NCI-H2107 treated with DMSO at 0.1 percent for 48 hours (cell line): ENCODE measurements at regions not wholly inside any gene's neighbourhood (a gene's known extent, or its start where the extent isn't known, plus 50 kb on each side); places are given as distances from the start of the nearest gene placed in this dataset.

Experiments used
- DNase-seq: peaks from one replicate; lab custom pipeline; 2025; ENCODE audit not compliant: unreplicated experiment; lab: John Stamatoyannopoulos, UW

DNA sequence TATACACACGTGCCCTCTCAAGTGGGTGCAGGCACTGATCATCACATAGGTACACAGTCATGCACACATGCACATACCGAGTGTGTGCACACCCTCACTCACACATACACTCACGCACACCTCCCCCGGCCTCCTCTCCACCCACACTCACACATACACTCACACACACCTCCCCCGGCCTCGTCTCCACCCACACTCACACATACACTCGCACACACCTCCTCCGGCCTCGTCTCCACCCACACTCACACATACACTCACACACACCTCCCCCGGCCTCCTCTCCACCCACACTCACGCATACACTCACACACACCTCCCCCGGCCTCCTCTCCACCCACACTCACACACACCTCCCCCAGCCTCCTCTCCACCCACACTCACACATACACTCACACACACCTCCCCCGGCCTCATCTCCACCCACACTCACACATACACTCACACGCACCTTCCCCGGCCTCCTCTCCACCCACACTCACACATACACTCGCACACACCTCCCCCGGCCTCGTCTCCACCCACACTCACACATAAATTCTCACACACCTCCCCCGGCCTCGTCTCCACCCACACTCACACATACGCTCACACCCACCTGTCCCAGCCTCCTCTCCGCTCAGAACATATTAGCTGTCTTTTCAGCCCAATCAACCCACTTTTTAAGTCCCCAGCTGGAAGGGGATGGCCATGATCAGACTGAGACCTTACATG, 105.2 kb upstream of the VSTM2B start:
- no peak for DNase-seq

DNA sequence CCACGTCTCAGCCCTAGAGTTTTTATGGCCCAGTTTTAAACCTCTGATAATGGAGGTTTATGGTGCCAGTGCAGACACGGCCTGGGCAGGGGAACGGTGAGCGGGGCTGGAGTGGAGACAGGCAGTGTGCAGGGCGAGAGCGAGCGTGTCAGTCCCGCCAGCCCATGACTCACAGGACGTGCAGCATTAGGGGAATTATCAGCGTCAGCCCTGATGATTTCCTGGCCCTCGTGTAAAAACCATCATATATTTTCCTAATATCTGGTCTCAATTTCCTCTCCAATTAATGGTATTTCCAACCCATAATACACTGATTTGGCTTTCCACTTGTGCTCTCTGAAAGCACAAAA, 104.6 kb upstream of the VSTM2B start:
- DNase-seq = no peak

DNA sequence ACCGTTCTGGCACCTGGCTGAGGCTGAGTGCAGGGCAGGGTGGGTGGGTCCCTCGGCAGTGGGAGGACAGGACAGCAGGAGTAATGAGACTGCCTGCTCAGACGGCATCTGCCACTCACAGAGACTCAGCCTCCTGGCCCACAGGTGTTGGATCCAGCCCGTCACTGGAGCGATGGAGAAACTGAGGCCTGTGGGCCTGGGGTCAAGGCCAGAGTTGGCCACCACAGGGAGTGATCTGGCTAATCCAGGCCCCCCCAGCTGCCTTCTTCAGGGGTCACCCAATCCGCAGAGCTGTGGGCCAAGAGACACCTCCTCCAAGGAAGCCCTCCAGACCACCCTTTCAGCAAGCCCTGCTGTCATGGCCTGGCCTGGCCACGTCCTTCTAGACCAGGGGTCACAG, 103.7 kb upstream of the VSTM2B start:
- no peak for DNase-seq

DNA sequence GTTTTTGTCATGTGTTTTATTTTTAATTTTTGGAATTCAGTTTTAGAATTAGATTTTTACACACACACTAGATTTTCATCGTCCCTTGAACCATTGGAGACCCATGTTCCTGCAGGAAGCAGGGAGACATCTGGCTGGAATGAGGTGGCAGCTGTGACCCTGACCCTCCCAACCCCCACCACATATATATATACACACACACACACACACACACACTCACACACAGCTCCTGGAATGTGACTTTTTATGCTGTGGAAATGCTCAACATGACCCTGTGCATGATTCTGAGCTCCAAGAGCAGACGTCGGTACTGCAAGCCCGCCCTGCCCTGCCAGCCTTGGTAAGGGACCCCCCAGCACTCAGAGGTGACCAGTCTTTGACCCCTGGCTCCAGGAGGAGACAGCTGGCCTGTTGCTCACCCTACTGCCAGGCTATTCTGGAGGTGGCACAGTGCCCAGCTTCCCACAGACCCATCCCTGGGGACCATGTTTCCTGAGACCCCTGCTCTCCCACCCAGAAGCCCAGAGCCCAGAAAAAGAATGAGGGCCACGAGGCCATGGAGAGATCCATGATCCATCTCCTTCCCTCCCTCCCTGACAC, 103.2 kb upstream of the VSTM2B start:
- DNase-seq = no peak

DNA sequence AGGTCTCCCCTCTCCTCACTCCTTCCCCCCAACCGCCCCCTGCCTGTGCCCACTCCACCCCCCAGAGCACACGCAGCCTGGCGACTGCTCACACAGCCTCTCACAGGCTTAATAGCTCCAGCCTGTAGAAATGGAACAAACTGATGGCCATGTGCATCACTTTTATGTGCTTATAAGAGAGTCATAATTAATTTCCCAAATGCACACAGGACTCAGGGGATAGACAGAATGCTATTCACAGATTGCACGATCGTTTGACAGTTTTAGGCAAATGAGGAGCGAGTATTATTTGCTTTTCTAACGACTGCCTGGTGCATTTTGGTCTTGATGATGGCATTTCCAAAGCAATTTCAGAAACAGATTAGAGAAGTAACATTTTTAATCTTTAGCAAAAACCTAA, 97.7 kb upstream of the VSTM2B start:
- DNase-seq = no peak

DNA sequence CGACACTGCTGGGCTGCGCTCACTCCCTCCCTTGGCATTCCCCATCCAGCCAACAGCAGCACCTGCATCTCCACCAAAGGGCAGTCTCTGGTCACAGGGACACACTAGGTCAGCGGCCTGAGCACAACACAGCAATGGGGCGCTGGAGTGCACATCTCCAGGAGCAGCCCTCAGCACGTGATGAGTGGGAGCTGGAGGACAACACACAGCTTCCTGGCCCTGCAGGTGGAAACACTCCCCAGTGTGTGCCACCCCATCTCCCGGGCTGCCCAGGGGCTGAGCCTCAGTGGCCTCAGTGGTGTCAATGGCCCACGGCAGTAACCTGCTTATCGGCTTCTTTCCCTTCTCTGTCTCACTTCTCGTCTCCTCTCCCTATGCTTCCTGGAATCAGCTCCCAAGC, 96.8 kb upstream of the VSTM2B start:
- no peak for DNase-seq

DNA sequence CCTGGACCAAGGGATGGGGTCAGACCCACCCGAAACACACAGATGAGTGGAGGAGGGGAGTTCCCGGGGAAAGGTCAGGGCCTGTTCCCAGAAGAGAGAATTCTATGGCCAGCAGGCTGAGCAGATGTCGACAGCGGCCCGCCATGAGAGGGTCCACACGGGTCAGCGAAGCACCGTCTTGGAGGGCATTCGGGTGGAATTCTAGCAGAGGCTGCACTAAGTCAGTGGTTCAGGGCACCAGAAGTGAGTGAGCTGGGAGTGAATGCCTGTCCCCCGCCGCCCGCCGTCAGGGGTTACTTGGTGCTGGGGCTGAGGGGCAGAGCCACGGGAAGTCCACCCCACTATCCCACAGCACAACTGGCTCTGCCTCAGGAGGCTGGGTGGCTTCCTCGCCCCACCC, 96.2 kb upstream of the VSTM2B start:
- no peak for DNase-seq

DNA sequence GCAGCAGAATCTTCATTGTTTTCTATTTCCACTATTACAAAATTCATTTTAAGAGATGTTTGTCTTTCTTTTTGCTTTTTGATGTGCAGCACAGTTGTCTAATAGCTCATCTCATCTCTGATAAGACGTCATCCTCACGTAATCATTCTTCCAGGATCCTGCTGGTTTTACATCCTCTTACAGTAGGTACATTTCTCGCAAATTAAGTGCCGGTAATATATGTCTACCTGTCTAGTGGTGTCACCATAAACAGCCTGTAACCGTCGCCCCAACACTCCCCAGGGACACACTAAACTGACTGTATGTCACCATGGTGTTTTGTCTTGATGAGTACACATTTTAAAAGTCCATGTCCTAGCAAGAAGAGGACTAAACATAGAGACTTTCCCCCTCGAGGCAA, 94.5 kb upstream of the VSTM2B start:
- DNase-seq = no peak

DNA sequence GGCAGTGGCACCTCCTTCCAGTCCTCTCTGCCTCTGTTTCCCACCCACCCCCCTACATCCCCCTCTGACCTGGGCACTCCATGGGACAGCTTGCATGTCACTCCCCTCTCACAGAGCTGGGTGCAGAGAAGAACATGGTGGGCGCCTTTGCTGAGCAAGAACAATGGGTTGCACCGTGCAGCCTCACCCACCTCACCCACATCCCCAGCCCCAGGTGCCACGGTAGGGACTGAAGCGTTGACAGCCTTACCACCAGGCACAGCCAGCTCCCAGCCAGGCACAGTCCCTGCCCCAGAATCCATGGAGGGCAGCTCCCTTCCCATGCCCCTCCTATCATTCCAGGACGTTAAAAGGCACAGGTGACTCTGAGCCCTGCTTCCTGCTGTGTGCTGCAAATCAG, 93.1 kb upstream of the VSTM2B start:
- DNase-seq = no peak

DNA sequence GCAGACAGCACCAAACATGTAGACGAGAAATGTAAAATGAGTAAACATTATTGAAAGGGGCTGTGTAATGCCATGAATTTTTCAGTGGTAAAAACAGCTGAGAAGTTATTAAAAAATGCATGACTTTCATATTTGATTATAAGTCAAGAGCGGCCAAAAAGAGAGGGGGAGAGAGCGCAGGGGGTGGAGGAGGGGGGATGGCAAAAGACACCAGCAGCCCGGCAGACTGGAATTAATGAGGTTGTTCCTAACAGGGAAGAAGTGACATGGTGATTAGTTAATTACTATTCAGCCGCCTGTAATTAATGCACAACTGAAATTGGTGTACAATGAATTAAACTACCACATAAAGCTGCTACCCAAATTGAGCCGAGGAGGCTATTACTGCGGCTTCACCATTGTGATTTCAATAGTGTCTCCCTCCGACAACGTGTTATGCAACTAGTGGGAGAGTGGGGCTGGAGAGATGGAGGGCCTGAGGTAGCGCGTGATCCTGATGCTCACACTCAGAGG, 89.1 kb upstream of the VSTM2B start:
- no peak for DNase-seq

DNA sequence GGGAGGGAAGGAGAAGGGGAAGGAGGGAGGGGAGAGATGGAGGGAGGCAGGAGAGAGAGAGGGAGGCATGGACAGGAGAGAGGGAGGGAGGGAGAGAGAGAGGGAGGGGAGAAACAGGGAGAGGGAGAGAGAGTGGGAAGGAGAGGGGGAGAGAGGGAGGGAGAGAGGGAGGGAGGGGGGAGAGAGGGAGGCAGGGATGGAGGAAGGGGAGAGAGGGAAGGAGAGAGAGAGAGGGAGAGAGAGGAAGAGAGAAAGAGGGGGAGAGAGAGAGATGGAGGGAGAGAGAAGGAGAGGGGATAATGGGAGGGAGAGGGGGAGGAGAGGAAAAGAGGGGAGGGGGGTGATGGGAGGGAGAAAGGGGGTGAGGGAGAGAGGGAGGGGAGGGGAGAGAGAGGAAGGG, 86.8 kb upstream of the VSTM2B start:
- no peak for DNase-seq

DNA sequence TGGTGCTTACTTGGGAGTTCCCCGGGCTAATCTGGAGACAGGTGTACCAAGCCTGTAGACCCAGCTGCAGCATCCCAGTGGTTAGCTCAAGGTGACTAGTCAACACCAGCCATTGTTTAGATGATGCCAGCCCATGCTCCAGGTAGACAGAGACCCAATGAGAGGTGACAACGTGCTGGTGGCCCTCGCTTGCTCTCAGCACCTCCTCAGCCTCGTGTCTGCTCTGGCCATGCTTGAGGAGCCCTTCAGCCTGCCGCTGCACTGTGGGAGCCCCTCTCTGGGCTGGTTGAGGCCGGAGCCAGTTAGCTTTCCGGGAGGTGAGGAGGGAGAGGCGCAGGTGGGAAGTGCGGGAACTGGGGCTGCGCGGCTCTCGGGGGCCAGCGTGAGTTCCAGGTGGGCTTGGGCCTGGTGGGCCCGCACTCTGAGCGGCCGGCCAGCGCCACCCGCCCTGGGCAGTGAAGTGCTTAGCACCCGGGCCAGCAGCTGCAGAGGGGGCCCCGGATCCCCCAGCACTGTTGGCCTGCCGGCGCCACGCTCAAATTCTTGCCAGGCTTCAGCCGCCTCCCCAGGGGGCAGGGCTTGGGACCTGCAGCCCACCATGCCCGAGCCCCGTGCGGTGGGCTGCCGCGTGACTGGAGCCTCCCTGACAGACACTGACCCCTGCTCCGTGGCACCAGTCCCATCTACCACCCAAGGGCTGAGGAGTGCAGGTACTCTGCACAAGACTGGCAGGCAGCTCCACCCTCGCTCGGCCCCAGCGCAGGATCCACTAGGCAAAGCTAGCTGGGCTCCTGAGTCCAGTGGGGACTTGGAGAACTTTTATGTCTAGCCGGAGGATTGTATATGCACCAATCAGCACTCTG, 85.9 kb upstream of the VSTM2B start:
- DNase-seq = no peak

DNA sequence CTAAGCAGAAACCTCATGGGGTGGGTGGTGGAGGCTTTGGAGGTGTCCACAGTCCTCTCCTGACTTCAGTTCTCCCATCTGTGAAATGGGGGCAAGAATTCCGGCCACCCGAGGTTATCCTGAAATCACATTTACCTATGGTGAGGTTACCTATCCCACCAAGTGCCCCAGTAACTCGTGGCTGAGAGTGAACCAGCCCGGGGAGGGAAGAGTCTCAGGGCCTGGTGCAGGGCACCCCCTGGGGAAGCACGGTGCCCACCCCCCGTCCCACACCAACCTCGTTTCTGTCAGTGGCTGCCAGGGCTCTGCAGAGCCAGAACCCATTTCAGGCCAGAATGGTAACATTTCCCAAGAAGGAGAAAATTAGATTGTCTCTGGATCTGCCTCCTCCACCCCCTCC, 83.7 kb upstream of the VSTM2B start:
- no peak for DNase-seq

DNA sequence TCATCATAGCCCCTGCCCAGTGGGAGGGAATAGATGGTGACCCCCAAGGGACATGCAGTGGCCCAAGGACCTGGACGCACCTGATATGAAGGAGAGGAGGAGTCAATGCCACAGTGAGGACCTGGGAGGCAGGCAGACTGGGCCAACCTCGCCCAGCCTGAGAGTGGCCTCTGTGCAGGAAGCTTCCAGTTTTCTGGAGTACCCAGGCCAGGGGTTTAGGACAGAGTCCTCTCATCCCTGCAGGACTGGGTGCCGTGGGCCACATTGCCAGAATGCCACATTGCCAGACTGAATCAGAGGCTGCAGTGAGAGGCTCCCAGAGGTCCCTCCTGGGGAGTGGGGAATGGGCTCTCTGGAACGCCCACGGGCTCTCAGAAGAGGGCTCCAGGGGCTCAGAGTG, 82.9 kb upstream of the VSTM2B start:
- no peak for DNase-seq

DNA sequence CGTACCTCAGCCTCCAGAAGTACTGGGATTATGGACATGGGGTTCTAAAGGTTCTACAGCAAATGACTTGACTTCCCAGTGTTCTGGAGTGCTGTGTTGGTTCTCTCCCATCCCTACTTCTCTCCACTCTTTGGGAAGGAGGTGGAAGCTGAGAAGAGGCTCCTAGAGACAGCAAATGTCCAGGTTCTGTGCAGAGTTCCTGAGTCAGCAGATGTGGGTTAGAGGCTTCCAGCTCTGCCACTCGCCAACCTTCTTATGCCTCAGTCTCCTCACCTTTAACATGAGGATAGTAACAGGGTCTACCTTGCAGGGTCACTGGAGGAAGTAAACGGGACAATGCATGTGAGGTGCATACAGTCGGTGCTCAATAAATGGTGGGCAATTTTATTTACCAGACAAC, 80.5 kb upstream of the VSTM2B start:
- DNase-seq = no peak

DNA sequence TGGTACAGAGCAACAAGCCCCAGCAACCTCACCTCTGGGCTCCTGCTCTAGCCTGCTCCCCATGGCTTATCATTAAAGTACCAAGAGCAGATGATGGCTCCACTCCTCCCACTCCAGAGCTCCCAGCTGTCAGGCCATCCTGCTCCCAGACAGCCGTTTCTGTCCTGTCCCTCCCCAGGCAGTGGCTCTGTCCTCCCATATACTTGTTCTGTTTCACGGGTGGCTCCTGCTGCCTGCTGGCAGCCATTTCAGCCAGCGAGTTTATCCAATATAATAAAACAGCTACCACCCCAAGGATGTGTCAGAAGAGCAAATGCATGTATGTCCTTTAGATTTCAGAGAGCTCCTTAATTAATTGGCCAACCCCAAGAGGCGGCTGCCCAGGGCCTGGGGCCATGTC, 79.4 kb upstream of the VSTM2B start:
- DNase-seq = no peak

DNA sequence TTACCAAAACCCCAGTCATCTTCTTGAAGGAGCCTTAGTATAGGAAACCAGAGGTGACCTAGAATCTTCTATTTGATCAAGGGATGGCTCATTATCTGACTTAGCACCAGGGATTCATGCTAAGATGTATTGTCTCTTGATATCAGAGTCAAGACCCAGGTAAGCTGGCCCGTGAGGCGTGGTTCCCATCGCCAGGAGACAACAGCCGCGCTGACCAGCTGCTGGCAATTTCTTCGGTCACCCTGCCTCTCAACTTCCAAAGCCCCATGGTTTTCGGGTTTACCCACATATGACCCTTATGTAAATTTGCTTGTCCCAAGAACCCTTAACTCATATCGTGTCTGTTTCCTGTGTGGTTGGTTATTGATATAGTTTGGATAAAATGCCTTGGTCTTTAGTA, 77.7 kb upstream of the VSTM2B start:
- DNase-seq = no peak

DNA sequence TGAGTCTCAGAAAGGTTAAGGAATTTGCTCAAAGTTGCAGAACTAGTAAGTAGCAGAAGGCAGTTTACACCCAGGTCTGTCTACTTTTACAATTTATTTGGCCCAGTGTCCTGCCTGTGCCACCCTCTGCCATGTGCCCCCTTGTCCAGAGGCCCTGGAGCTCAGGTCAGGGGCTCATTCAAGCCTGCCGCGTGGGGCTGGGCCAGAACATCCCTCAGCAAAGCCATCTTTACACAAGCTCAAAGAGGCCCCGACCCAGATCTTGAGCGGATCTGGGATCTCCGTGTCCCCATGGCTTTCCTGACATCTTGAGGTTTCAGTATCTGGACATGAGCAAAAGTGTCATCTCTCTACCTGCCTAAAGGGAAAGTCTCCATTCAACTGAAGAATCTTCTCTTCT, 76.4 kb upstream of the VSTM2B start:
- DNase-seq = no peak

DNA sequence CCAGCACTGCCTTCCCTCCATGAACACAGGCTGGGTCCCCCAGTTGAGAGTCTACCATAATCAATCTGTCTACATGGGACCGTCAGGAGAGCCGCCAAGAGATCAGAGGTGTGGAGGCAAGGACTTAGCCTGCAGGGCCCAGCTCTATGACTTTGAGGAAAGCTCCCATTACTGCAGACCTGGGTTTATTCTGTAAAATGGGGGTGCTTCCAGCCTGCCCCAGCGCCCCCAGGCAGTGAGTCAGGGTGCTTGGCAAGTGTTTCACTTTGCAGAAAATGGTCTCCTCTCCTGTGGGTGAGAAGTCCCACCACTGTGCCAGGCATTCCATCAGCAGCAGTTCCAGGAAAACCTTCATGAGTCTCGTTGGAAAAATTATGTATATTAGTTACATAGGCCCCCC, 75.5 kb upstream of the VSTM2B start:
- no peak for DNase-seq

DNA sequence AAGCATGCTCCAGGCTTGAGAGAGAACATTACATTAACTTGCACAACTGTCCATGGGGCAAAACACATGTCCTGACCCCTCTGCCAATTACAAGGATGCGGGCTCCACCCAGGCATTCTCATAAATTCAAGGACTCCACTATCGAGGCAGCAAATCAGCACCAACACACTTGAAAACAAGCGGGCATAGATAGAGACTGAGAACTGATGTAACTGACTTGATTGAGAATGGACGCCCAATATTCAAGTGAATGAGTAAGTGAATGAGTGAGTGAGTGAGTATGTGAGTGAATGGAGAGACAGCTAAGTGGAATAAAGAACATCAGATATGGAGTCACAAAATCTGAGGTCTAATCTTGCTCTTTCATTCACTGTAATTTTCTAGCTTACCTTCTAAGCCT, 75.0 kb upstream of the VSTM2B start:
- DNase-seq = no peak

DNA sequence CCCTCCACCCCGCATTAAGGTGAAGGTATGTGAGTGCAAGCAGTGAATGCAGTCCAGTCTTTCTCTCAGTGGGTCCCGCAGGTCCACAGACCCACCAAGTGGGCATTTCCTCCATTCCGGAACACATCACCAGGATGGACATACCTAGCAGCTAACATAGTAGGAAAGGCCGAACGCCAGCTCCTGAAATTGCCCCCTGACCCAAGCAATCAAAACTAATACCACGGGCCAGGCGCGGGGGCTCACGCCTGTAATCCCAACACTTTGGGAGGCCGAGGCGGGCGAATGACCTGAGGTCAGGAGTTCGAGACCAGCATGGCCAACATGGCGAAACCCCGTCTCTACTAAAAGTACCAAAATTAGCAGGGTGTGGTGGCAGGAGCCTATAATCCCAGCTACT, 71.7 kb upstream of the VSTM2B start:
- DNase-seq = no peak

DNA sequence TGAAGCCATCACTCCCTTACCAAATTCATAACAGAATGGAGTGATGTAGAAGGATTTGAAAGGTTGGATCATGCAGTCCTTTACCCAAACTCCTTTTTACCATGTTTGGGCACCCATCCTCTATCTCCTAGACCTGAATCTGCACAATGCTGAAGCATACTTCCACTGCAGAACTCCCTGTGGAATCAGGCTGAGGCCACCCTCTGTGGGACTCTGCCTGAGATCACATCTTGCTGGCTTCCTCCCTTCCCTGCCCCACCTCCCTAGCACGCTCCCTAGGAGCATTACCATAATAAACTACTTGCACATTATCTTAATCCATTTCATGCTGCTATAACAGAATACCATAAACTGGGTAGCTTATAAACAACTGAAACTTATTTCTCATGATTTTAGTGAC, 68.4 kb upstream of the VSTM2B start:
- DNase-seq = no peak
